Activated CD4-positive, CD25-positive, alpha-beta regulatory T cell treated with anti-CD3 and anti-CD28 coated beads, Interleukin-2, amount 50 U/mL, for 16 hours (primary cell): ENCODE measurements at regions not wholly inside any gene's neighbourhood (a gene's known extent, or its start where the extent isn't known, plus 50 kb on each side); places are given as distances from the start of the nearest gene placed in this dataset.
"Not testable (repeated sequence)": the region's sequence is repeated elsewhere in the genome, so short reads cannot be mapped to it uniquely, and the experiment has no call there.

Experiments
- DNase-seq: peaks from one replicate; pipeline ENCODE4 v3.0.0-alpha.2; 2020; ENCODE audit warnings: low read depth, low spot score

- not testable (repeated sequence) for DNase-seq
Observed at GRCh38 chr16:29186306-29187220, 201.7 kb downstream of the LAT start.

DNA sequence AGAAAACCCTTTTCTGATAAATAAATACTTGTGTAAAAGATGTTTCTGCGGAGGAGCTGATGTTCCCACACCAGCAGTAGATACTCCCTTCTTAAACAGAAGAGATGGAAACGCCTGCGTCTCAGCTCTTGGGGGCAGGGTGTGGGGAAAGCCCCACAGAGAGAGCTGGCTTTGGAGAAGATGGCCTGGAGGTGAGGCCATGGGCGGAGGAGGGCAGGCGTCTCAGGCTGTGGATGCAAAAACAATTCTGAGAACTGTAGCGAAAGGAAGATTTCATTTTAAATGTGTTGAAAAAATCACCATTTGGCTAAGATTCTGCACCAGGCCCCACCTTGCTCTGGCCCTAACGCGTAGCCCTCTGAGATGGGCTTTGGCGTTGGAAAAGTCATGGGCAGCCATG lies 201.0 kb downstream of the LAT start:
- DNase-seq, result not testable (repeated sequence)

GRCh38 chr16:29184738-29185438 lies 200.0 kb downstream of the LAT start:
- not testable (repeated sequence) for DNase-seq

DNA sequence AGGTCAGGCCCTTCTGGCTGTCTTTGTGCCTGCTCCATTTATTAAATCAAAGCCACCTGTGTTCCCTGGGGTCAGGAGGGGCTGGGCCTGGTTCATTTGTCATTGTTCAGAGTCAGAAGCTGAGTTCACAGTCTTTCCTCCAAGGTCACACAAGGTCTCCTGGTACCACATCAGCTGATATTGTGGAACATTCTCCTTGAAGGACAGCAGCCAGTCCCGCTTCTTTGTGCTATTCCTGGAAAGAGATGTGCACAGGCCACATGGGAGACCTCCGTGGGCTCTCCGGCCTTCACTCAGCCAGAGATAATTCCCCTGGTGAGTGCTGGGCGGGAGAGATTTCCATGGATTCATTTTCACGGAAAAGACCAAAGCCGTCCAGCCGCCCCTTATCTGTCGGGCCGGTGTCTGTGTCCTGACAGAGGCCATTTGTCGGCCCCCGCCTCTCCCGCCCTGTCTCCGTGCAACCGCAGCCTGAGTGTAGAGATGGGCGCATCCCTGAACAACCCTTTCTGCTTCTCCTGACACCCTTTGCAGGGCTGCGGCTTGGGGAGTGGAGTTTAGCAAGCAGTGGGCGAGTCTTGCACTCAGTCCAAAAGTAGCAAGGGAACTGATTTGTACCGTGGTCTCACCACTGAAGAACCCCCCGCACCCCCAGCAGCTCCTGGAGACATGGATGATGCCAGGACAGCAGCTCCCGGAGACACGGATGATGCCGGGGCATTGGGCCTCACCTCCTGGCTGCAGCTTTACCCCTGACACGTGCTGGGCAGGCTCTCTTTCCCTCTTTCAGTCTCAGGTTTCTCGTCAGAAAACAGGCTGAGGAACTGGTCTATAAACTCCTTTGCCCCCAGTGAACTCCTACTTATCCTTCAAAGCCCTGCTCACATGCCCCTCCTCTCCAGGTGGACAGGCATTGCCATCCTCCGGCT lies 198.4 kb downstream of the LAT start:
- not testable (repeated sequence) for DNase-seq

DNA sequence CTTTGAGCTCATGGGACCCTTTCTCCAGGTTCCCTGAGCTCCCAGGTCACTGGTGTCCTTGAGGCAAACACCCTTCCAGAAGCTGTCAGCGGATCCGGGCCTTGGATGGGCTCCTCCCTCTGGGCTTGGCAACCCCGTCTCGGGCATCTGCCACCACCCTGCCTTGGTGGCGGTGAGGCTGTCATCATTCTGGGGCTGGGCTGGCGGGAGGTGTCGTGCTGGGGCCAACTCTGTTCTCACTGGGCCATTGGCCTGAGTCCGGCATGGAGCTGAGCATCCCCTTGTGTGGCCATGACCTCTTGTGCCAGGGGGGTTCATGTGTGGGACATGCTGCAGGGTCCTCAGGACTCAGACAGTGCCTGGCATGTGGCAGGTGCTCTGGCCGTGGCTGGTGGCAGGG lies 197.6 kb downstream of the LAT start:
- DNase-seq, result no peak

DNA sequence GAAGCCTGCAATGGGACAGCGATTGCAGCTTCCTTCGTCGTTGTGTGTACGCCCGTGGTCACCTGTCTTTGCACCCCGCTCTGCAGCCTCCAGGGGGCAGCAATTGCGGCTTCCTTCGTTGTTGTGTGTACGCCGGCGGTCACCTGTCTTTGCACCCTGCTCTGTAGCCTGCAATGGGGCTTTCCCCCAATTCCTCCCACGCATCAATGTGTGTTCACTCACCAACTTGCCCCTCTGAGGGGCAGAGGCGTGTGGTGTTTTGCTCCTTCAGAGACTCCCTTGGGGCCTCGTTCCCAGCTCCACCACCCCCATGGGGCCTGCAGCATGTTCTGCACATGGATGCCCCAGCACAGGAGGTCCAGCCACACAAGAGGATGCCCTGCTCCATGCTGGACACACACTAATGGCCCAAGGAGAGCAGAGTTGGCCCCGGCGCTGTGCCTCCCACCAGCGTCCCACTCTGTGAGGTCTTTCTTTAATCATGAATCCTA lies 197.1 kb downstream of the LAT start:
- not testable (repeated sequence) for DNase-seq

DNA sequence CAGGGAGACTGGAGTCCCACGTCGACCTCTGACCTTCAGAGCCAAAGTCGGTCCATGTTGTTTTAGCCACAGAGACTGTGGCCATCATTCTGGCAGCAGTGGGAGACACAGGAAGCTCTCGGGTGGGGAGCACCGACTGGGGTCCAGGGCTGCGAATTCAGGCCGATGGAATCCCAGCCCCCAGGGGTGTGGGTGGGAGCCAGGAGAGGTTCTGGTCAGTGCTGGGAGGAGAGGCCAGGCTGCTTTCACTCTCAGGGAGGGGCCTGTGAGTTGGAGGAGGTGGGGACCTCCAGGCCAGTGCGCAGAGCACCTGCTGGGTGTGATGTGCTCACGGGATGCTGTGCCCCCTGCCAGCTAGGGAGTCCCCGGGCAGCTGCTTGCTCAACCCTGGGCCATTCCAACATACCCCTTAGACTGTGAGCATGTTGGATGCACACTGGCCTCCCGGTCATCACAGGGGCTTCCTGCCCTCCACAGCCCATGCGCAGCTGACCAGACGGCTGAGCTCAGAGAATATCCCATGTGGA lies 196.5 kb downstream of the LAT start:
- DNase-seq, result not testable (repeated sequence)

- DNase-seq, result not testable (repeated sequence)
Observed at GRCh38 chr16:29180206-29180600, 195.4 kb downstream of the LAT start.

GRCh38 chr16:29179401-29180205 lies 194.8 kb downstream of the LAT start:
- not testable (repeated sequence) for DNase-seq

GRCh38 chr16:29177888-29178726 lies 193.3 kb downstream of the LAT start:
- DNase-seq, result not testable (repeated sequence)

- DNase-seq, result not testable (repeated sequence)
Observed at GRCh38 chr16:29177203-29177887, 192.5 kb downstream of the LAT start.

DNA sequence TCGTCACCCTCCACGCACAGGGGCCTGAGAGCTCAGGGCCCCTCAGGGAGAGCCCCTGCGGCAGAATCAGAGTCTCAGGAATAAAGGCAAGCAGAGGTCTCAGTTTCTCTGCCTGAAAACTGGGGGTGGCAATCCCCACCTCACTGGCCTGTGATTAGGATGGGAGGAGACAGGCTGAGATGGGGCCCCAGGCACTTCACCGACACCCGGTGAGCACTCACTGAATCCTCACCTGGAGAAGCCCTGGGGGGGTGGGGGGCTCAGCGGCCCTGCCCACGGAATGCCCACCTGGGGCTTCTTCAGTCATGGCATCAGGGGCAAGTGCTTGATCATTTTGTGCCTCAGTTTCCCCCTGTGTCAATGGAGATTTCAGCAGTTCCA lies 192.0 kb downstream of the LAT start:
- not testable (repeated sequence) for DNase-seq

DNA sequence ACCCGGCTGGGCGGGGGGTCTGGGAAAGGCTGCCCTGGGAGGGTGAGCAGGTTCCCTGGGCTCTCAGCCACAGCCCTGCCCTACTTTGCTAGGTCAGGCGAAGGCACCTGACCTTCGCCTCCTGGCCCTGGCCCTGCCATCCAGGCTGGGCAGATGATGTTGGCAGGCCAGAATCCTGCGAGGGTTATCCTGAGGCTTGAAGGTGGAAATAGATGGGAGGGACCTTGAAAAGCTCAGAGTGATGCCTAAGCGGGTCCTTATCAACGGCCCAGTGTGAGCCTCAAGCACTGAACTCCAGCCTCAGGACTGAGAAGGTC lies 191.3 kb downstream of the LAT start:
- not testable (repeated sequence) for DNase-seq

DNA sequence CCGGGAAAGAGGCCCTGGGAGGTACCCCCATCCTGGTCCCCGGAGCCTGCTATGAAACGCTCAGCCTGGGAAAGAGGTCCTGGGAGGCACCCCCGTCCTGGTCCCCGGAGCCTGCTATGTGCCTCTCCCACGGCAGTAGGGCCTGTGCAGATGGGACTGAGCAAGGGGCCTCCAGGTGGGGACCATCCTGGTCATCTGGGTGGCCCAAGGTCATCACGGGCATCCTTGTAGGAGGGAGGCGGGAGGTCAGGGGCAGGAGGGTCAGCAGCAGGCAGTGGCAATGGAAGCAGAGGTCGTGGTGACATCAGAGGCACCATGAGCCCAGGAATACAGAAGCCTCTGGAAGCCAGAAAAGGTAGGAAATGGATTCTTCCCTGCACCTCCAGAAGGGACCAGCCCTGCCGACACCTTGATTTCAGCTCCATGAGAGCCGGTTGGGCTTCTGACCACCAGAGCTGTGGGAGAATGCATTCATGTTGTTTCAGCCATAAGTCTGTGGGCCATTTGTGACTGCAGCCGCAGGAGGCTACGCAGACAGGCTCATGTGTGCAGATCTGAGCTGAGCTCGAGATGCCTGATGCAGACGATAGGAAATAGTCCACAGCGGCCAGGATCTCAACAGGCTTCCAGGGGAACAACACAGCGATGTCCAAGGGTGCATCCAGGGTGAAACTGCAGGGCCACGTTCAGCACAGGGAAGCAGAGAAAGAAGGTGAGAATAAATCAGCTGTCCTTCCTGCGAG lies 190.7 kb downstream of the LAT start:
- DNase-seq, result not testable (repeated sequence)

DNA sequence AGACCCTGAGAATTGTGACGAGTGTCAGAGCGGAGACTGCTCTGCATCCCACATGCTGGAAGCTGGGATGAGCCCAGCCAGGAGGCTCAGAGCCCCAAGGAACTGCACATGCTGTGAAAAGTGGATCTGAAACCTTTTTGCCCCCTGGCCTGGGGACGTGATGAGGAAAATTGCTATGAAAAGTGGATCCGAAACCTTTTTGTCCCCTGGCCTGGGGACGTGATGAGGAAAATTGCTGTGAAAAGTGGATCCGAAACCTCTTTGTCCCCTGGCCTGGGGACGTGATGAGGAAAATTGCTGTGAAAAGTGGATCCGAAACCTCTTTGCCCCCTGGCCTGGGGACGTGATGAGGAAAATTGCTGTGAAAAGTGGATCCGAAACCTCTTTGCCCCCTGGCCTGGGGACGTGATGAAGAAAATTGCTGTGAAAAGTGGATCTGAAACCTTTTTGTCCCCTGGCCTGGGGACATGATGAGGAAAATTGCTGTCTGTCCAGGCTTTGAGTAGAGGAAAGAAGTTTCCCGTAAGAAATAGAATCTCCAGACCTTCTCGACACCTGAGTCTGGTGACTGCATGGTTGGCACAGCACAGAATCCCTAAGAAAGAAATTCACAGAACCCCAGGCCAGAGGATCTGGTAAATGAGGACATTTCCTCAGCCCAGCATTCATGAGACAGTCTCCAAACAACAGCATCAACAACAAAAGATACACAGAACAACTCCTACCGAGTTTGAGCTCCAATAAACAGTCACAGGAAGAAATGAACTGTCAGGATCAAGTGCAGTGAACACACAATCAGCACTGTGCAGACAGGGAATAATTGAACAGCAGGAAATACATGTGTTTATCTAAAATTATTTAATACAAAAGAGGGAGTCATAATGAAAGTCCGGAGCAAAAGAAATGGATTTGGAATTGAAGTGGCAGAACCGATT lies 188.8 kb downstream of the LAT start:
- DNase-seq, result not testable (repeated sequence)

GRCh38 chr16:29172098-29172724 lies 187.4 kb downstream of the LAT start:
- DNase-seq, result not testable (repeated sequence)

DNA sequence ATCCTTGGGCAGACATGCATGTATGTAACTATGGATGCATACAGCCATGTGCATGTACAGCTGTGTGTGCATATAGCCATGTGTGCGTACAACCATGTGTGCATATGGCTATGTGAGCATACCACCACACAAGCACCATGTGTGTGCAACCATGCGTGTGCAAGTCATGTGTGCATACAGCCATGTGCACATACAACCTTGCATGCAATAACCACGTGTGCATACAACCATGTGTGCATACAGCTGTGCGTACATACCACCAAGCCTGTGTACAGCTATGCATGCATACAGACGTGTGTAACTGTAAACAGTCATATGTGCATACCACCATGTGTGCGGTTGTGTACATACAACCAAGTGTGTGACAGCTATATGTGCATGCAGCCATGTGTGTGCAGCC lies 186.4 kb downstream of the LAT start:
- not testable (repeated sequence) for DNase-seq
